ENCODE measurements at regions not wholly inside any gene's neighbourhood (a gene's known extent, or its start where the extent isn't known, plus 50 kb on each side); places are given as distances from the start of the nearest gene placed in this dataset.

DNA sequence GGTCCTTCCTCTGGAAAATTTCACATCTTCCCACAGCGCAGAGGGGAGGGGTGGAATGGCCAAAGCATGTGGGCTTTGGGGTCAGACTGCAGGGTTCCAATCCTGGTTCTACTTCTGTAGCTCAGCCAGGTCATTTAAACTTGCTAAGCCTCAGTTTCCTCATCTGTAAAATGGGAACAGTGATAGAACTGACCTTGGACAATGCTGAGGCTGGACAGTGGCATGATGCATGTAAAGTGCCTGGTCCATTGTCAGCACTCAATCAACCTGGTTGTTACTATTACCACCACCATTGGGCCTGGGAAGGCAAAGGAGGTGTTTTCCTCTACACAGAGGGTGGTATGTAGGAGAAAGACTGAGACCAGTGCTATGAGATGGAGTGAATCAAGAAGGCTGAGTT is 162.8 kb downstream of the VRK1 start:
- in situ Hi-C loops (cut with MboI; ENCODE audit: low sequenced_read_pairs, unreplicated experiment) = no loop called here

GRCh38 chr14:96960598-96961116 is 163.5 kb downstream of the VRK1 start:
- no peak for DNase-seq (ENCODE audit: low spot score)
- in situ Hi-C loops (cut with MboI; ENCODE audit: low sequenced_read_pairs, unreplicated experiment) = no loop called here
- TF ChIP-seq, protein P1, sequence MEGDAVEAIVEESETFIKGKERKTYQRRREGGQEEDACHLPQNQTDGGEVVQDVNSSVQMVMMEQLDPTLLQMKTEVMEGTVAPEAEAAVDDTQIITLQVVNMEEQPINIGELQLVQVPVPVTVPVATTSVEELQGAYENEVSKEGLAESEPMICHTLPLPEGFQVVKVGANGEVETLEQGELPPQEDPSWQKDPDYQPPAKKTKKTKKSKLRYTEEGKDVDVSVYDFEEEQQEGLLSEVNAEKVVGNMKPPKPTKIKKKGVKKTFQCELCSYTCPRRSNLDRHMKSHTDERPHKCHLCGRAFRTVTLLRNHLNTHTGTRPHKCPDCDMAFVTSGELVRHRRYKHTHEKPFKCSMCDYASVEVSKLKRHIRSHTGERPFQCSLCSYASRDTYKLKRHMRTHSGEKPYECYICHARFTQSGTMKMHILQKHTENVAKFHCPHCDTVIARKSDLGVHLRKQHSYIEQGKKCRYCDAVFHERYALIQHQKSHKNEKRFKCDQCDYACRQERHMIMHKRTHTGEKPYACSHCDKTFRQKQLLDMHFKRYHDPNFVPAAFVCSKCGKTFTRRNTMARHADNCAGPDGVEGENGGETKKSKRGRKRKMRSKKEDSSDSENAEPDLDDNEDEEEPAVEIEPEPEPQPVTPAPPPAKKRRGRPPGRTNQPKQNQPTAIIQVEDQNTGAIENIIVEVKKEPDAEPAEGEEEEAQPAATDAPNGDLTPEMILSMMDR (IDR thresholded peaks at IDR 0.05; ENCODE audit: borderline replicate concordance, control extremely low read depth, extremely low read depth, insufficient read depth, missing control alignments) = no peak

More for the DNA sequence above, 162.8 kb downstream of the VRK1 start:
- TF ChIP-seq, protein P1 (IDR thresholded peaks at IDR 0.05; ENCODE audit: borderline replicate concordance, control extremely low read depth, extremely low read depth, insufficient read depth, missing control alignments) = no peak
- DNase-seq (ENCODE audit: low spot score) = no peak

DNA sequence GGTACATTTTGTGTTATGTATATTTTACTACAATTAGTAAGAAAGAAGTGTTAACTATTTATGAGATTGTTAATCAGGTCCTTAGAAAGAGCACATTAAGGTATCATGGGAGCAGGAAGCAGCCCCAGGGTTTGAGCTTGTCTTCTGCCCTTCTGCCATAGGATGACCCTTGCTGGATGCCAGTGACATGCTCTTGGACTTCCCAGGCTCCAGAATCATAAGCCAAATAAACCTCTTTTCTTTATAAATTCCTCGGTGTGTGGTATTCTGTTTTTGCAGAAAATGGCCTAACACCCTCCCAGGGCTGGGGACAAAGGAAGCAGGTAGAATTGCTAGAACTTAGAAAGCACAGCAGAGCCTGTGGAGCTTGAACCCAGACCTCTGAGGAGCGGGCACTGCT is 164.7 kb downstream of the VRK1 start:
- no peak for DNase-seq (ENCODE audit: low spot score)
- TF ChIP-seq, protein P1 (IDR thresholded peaks at IDR 0.05; ENCODE audit: borderline replicate concordance, control extremely low read depth, extremely low read depth, insufficient read depth, missing control alignments) = no peak
- in situ Hi-C loops (cut with MboI; ENCODE audit: low sequenced_read_pairs, unreplicated experiment) = no loop called here

GRCh38 chr14:96962337-96962736 is 165.2 kb downstream of the VRK1 start:
- no peak for DNase-seq (ENCODE audit: low spot score)
- in situ Hi-C loops (cut with MboI; ENCODE audit: low sequenced_read_pairs, unreplicated experiment) = no loop called here
- TF ChIP-seq, protein P1 (IDR thresholded peaks at IDR 0.05; ENCODE audit: borderline replicate concordance, control extremely low read depth, extremely low read depth, insufficient read depth, missing control alignments) = no peak

- TF ChIP-seq, protein P1 (IDR thresholded peaks at IDR 0.05; ENCODE audit: borderline replicate concordance, control extremely low read depth, extremely low read depth, insufficient read depth, missing control alignments) = no peak
- in situ Hi-C loops (cut with MboI; ENCODE audit: low sequenced_read_pairs, unreplicated experiment) = no loop called here
- DNase-seq (ENCODE audit: low spot score) = no peak
These were observed 167.7 kb downstream of the VRK1 start for GRCh38 chr14:96964726-96965415.

DNA sequence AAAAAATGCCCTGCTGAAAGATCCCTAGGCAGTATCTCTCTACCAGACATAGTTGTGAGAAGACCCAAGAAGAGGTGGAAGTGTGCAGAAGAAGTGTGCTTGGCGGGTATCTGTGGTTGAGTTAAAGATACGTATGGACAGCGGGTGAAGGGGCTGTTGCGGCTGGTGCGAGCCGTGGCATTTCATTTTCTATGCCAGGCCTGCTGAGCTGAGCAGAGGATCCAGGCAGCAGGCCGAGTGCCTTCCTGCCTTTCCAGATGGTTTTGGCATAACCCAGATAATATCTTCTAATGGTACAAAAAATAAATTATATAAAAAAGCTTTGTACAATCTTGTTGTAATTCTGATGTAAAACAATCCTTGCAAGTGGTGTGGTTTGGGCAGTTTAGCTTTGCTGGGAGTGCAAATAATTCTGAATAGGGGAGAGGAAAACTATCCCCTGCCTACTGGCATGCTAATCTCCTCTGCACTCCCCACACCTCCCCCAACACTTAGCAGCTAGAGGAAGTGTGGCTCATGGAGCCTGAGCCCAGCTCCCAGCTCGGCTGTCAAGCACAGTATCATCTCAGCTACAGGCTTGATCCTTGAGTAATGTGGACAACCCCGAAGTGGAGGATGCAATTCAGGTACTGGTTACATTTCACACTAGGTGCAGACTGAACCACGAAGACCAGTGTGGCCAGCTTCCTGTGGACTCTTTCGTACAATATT is 168.9 kb downstream of the VRK1 start:
- TF ChIP-seq, protein P1 (IDR thresholded peaks at IDR 0.05; ENCODE audit: borderline replicate concordance, control extremely low read depth, extremely low read depth, insufficient read depth, missing control alignments) = no peak
- no peak for DNase-seq (ENCODE audit: low spot score)
- in situ Hi-C loops (cut with MboI; ENCODE audit: low sequenced_read_pairs, unreplicated experiment) = no loop called here
